ENCODE measurements at regions not wholly inside any gene's neighbourhood (a gene's known extent, or its start where the extent isn't known, plus 50 kb on each side); places are given as distances from the start of the nearest gene placed in this dataset.

DNA sequence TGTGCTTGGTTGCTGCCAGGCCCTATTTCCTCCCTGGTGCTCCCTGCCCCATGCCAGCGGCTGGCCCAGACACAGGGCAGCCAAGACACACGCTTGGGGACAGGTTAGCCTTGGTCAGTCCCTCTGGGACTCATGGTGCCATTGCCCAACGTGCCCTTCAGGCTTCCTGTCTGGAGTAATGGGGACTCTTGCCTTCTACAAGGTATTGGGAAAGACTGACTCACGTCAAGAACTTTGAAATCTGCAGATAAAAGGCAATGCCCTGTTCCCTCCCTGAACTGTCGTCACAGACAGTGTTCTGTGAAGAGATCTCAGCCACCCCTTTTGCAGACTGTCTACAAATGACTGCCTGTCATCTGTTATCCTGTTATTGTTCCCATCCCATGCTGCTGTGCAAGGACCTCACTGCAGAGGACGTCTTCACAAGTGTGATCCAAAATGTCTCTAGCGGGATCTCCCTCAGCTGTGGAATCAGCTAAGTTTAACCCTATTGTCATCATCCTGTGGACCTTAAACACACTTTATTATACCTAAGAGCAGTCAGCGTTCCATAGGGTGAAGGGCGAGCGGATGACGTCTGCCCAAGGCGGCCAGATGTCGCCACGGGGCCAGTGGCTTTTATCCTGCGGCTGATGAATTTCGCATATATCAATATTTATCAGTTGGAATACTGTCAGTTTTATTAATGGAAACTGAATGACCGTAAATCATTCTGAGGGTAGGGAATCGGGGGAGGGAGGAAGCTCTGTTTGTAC lies 59.0 kb downstream of the GSX1 start:
- TF ChIP-seq, protein P1, sequence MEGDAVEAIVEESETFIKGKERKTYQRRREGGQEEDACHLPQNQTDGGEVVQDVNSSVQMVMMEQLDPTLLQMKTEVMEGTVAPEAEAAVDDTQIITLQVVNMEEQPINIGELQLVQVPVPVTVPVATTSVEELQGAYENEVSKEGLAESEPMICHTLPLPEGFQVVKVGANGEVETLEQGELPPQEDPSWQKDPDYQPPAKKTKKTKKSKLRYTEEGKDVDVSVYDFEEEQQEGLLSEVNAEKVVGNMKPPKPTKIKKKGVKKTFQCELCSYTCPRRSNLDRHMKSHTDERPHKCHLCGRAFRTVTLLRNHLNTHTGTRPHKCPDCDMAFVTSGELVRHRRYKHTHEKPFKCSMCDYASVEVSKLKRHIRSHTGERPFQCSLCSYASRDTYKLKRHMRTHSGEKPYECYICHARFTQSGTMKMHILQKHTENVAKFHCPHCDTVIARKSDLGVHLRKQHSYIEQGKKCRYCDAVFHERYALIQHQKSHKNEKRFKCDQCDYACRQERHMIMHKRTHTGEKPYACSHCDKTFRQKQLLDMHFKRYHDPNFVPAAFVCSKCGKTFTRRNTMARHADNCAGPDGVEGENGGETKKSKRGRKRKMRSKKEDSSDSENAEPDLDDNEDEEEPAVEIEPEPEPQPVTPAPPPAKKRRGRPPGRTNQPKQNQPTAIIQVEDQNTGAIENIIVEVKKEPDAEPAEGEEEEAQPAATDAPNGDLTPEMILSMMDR (conservative IDR thresholded peaks at IDR 0.05), result no peak

More for the DNA sequence above, 59.0 kb downstream of the GSX1 start:
- no peak overlapping the region for H3K23ac ChIP-seq (ENCODE audit: insufficient read length, low read depth, low read length)
- DNase-seq, result no peak
- no peak overlapping the region for H2BK120ac ChIP-seq (ENCODE audit: low read depth, low read length, poor library complexity, severe bottlenecking)
- H4K8ac ChIP-seq (replicated peaks; ENCODE audit: insufficient read length, low read depth, low read length), result no peak overlapping the region
- H3K79me1 ChIP-seq (ENCODE audit: insufficient read depth, low read depth, low read length, poor library complexity, severe bottlenecking), result no peaks in the 10 kb centered on the region
- H2BK5ac ChIP-seq (ENCODE audit: insufficient read length, low read length), result no peak overlapping the region
- Mint-ChIP-seq H3K4me3 (no peak overlapping the region), H3K27ac (no peak overlapping the region), H3K9me3 (no peaks in the 10 kb centered on the region), H3K36me3 (ENCODE audit: insufficient read depth in 1 of 3, low read depth in 3 of 3) (no peaks in the 10 kb centered on the region), H3K27me3 (ENCODE audit: low read depth) (peaks cover 94% of the 10 kb centered on the region), H3K4me1 (peaks cover 8 to 25% of the 10 kb centered on the region in 2 experiments)
- no peak overlapping the region for H3K56ac ChIP-seq (ENCODE audit: insufficient read length, low read depth, low read length)
- H4K5ac ChIP-seq (ENCODE audit: insufficient read length, low read depth, low read length), result no peak overlapping the region
- no peak overlapping the region for H2BK15ac ChIP-seq (ENCODE audit: low read depth, low read length)
- H2BK20ac ChIP-seq (ENCODE audit: low read depth, low read length, poor library complexity, severe bottlenecking), result no peak overlapping the region
- no CpG with 5 or more reads among the region's 18 CpGs for WGBS (ENCODE audit: extremely low coverage, insufficient read length, low lambda C conversion rate)
- no peak overlapping the region for H3K4me2 ChIP-seq (ENCODE audit: insufficient read depth, insufficient read length, low read length)
- no peaks in the 10 kb centered on the region for H3K23me2 ChIP-seq (ENCODE audit: insufficient read length, low read depth, low read length, poor library complexity, severe bottlenecking)
- no peaks in the 10 kb centered on the region for H3K4me1 ChIP-seq (ENCODE audit: insufficient read depth, low read length)
- H3K9me3 ChIP-seq (ENCODE audit: control insufficient read depth, low read depth, low read length), result no peaks in the 10 kb centered on the region
- no peak overlapping the region for H3K4ac ChIP-seq (ENCODE audit: low read depth, low read length)
- no peaks in the 10 kb centered on the region for H4K20me1 ChIP-seq (ENCODE audit: control insufficient read depth, insufficient read depth, insufficient read length)
- H3K9ac ChIP-seq (ENCODE audit: extremely low read depth, insufficient read length, low read length), result no peak overlapping the region
- H3T11ph ChIP-seq (ENCODE audit: low read length), result no peak overlapping the region
- no peak overlapping the region for H4K91ac ChIP-seq (ENCODE audit: insufficient read length, low read depth, low read length)
- no peaks in the 10 kb centered on the region for H3K27me3 ChIP-seq (ENCODE audit: insufficient read depth, low read length)
- no peak overlapping the region for H2BK12ac ChIP-seq (ENCODE audit: insufficient read length, low read depth, low read length)
- H3K18ac ChIP-seq (ENCODE audit: insufficient read length, low read depth, low read length), result no peak overlapping the region
- no peak overlapping the region for H3K14ac ChIP-seq (ENCODE audit: insufficient read depth, low read length)
- no peak overlapping the region for H2AFZ ChIP-seq (ENCODE audit: low read length)
- H3K27ac ChIP-seq (ENCODE audit: insufficient read length, low read depth, low read length), result no peak overlapping the region
- H2AK5ac ChIP-seq (ENCODE audit: insufficient read length, low read length), result no peak overlapping the region
- no peaks in the 10 kb centered on the region for H3K79me2 ChIP-seq (ENCODE audit: insufficient read depth, low read length)

All from H9 (cell line).